BLaER1 treated with 17β-estradiol and CSF1 and Interleukin-3, amounts not matched to agents 10 nM and 100 nM (cell line): ENCODE measurements at regions not wholly inside any gene's neighbourhood (a gene's known extent, or its start where the extent isn't known, plus 50 kb on each side); places are given as distances from the start of the nearest gene placed in this dataset.
"Not testable (repeated sequence)": the region's sequence is repeated elsewhere in the genome, so short reads cannot be mapped to it uniquely, and the experiment has no call there.

Source experiments
- H3K27ac ChIP-seq, 11 experiments: shearing (Covaris generic); formaldehyde crosslinking; 2 replicates each; pipeline ENCODE4 v1.8.1; 2022
- H3K27me3 ChIP-seq, 11 experiments: shearing (Covaris generic); formaldehyde crosslinking; 2 replicates each; pipeline ENCODE4 v1.8.1; 2022
- H3K36me3 ChIP-seq, 11 experiments: shearing (Covaris generic); formaldehyde crosslinking; 2 replicates each; pipeline ENCODE4 v1.8.1; 2022
- H3K4me1 ChIP-seq, 10 experiments: shearing (Covaris generic); formaldehyde crosslinking; 2 replicates each; pipeline ENCODE4 v1.8.1; 2022
- H3K4me2 ChIP-seq, 11 experiments: shearing (Covaris generic); formaldehyde crosslinking; 2 replicates each; pipeline ENCODE4 v1.8.1; 2022
- H3K4me3 ChIP-seq, 10 experiments: shearing (Covaris generic); formaldehyde crosslinking; 2 replicates each; pipeline ENCODE4 v1.8.1; 2022
- H3K9ac ChIP-seq, 11 experiments: shearing (Covaris generic); formaldehyde crosslinking; 2 replicates each; pipeline ENCODE4 v1.8.1; 2022
- H3K9me3 ChIP-seq, 11 experiments: shearing (Covaris generic); formaldehyde crosslinking; replicated peaks in 1 of 11; 2 replicates each; pipeline ENCODE4 v1.8.1; 2022
- H4K20me1 ChIP-seq, 11 experiments: shearing (Covaris generic); formaldehyde crosslinking; 2 replicates each; pipeline ENCODE4 v1.8.1; 2022
- Cebpa-rat ChIP-seq, 11 experiments: shearing (Covaris generic); IDR thresholded peaks; 2 replicates each; pipeline ENCODE4 v1.8.1; 2022

GRCh38 chr15:93779341-93779740 lies 452.0 kb upstream of the MCTP2 start:
- Histone ChIP-seq H3K4me3 (no peak overlapping the region), H3K4me2 (peak overlapping the region in 6 of 11 experiments; percentile 9 to 46 (median 42); a peak in 9 of 22 replicates), H3K27ac (peak overlapping the region in 4 of 11 experiments; percentile 27 to 48 (median 39); a peak in 5 of 22 replicates), H4K20me1 (no peaks in the 10 kb centered on the region), H3K36me3 (no peaks in the 10 kb centered on the region), H3K9ac (no peak overlapping the region), H3K9me3 (0 out of 22 replicates have a peak, but pooled peaks cover 0 to 4% (median 0%) of the 10 kb centered on the region in 11 experiments), H3K4me1 (peaks cover 0 to 12% (median 8%) of the 10 kb centered on the region in 10 experiments; a peak in 10 of 20 replicates), H3K27me3 (no peaks in the 10 kb centered on the region)
- no peak for TF ChIP-seq Cebpa-rat (IDR thresholded peaks at IDR 0.05)

GRCh38 chr15:93771196-93772030 lies 459.9 kb upstream of the MCTP2 start:
- Histone ChIP-seq H3K27ac (no peak overlapping the region), H3K4me2 (no peak overlapping the region), H3K4me3 (no peak overlapping the region), H3K4me1 (no peaks in the 10 kb centered on the region), H3K9ac (no peak overlapping the region), H3K9me3 (peaks cover 0 to 8% (median 0%) of the 10 kb centered on the region in 11 experiments; a peak in 5 of 22 replicates), H4K20me1 (no peaks in the 10 kb centered on the region), H3K27me3 (no peaks in the 10 kb centered on the region), H3K36me3 (no peaks in the 10 kb centered on the region)
- TF ChIP-seq Cebpa-rat (IDR thresholded peaks at IDR 0.05): no peak

GRCh38 chr15:93770788-93771187 lies 460.6 kb upstream of the MCTP2 start:
- H4K20me1 ChIP-seq: no peaks in the 10 kb centered on the region
- H3K4me1 ChIP-seq: no peaks in the 10 kb centered on the region
- no peak overlapping the region for H3K27ac ChIP-seq
- H3K9me3 ChIP-seq: peaks cover 0 to 8% (median 0%) of the 10 kb centered on the region in 11 experiments; a peak in 5 of 22 replicates
- H3K27me3 ChIP-seq: no peaks in the 10 kb centered on the region
- H3K4me2 ChIP-seq: no peak overlapping the region
- no peak for TF ChIP-seq Cebpa-rat (IDR thresholded peaks at IDR 0.05)
- H3K36me3 ChIP-seq: no peaks in the 10 kb centered on the region
- H3K4me3 ChIP-seq: no peak overlapping the region
- no peak overlapping the region for H3K9ac ChIP-seq

GRCh38 chr15:93762036-93762435 lies 469.3 kb upstream of the MCTP2 start:
- Histone ChIP-seq H3K27ac (no peak overlapping the region), H4K20me1 (no peaks in the 10 kb centered on the region), H3K36me3 (no peaks in the 10 kb centered on the region), H3K9me3 (peaks cover 0 to 5% (median 2%) of the 10 kb centered on the region in 11 experiments; a peak in 3 of 22 replicates), H3K4me1 (no peaks in the 10 kb centered on the region), H3K4me2 (no peak overlapping the region), H3K9ac (no peak overlapping the region), H3K4me3 (no peak overlapping the region), H3K27me3 (no peaks in the 10 kb centered on the region)
- TF ChIP-seq Cebpa-rat (IDR thresholded peaks at IDR 0.05): no peak

- no peaks in the 10 kb centered on the region for H3K36me3 ChIP-seq
- H3K4me3 ChIP-seq: no peak overlapping the region
- no peaks in the 10 kb centered on the region for H4K20me1 ChIP-seq
- H3K4me1 ChIP-seq: no peaks in the 10 kb centered on the region
- no peak overlapping the region for H3K27ac ChIP-seq
- no peaks in the 10 kb centered on the region for H3K27me3 ChIP-seq
- no peak for TF ChIP-seq Cebpa-rat (IDR thresholded peaks at IDR 0.05)
- no peak overlapping the region for H3K9ac ChIP-seq
- no peak overlapping the region for H3K4me2 ChIP-seq
- H3K9me3 ChIP-seq: peaks cover 0 to 11% (median 0%) of the 10 kb centered on the region in 11 experiments; a peak in 3 of 22 replicates
Observed at GRCh38 chr15:93759629-93760028, 471.7 kb upstream of the MCTP2 start.

- no peak overlapping the region for H3K9ac ChIP-seq
- H4K20me1 ChIP-seq: no peaks in the 10 kb centered on the region
- H3K4me3 ChIP-seq: no peak overlapping the region
- no peak overlapping the region for H3K4me2 ChIP-seq
- no peak overlapping the region for H3K27ac ChIP-seq
- H3K9me3 ChIP-seq: peaks cover 0 to 11% (median 0%) of the 10 kb centered on the region in 11 experiments; a peak in 3 of 22 replicates
- no peak for TF ChIP-seq Cebpa-rat (IDR thresholded peaks at IDR 0.05)
- no peaks in the 10 kb centered on the region for H3K27me3 ChIP-seq
- no peaks in the 10 kb centered on the region for H3K4me1 ChIP-seq
- H3K36me3 ChIP-seq: no peaks in the 10 kb centered on the region
Observed at GRCh38 chr15:93758824-93759223, 472.5 kb upstream of the MCTP2 start.

- Histone ChIP-seq H3K36me3 (no peaks in the 10 kb centered on the region), H3K27me3 (no peaks in the 10 kb centered on the region), H3K9ac (no peak overlapping the region), H3K9me3 (peaks cover 41 to 58% (median 50%) of the 10 kb centered on the region in 11 experiments), H4K20me1 (no peaks in the 10 kb centered on the region), H3K4me1 (no peaks in the 10 kb centered on the region), H3K27ac (no peak overlapping the region), H3K4me3 (no peak overlapping the region), H3K4me2 (no peak overlapping the region)
- no peak for TF ChIP-seq Cebpa-rat (IDR thresholded peaks at IDR 0.05)
Observed at GRCh38 chr15:93748710-93749109, 482.7 kb upstream of the MCTP2 start.

- not testable (repeated sequence) for H3K4me2 ChIP-seq, H4K20me1 ChIP-seq, H3K9ac ChIP-seq, H3K4me3 ChIP-seq, H3K4me1 ChIP-seq, H3K27me3 ChIP-seq, H3K27ac ChIP-seq, H3K36me3 ChIP-seq
- H3K9me3 ChIP-seq: peaks cover 27 to 66% (median 49%) of the 10 kb centered on the region in 11 experiments
Observed at GRCh38 chr15:93734976-93735375, 496.4 kb upstream of the MCTP2 start.

GRCh38 chr15:93730724-93731123 lies 500.6 kb upstream of the MCTP2 start:
- H3K4me1 ChIP-seq: no peaks in the 10 kb centered on the region
- H3K4me3 ChIP-seq: no peak overlapping the region
- no peaks in the 10 kb centered on the region for H3K27me3 ChIP-seq
- no peak overlapping the region for H3K9ac ChIP-seq
- no peak overlapping the region for H3K4me2 ChIP-seq
- H3K27ac ChIP-seq: no peak overlapping the region
- no peak for TF ChIP-seq Cebpa-rat (IDR thresholded peaks at IDR 0.05)
- no peaks in the 10 kb centered on the region for H4K20me1 ChIP-seq
- H3K9me3 ChIP-seq: peaks cover under 1 to 36% (median 14%) of the 10 kb centered on the region in 11 experiments; a peak in 20 of 22 replicates
- H3K36me3 ChIP-seq: no peaks in the 10 kb centered on the region

GRCh38 chr15:93722165-93722564 lies 509.2 kb upstream of the MCTP2 start:
- H4K20me1 ChIP-seq: no peaks in the 10 kb centered on the region
- H3K36me3 ChIP-seq: no peaks in the 10 kb centered on the region
- no peaks in the 10 kb centered on the region for H3K9me3 ChIP-seq
- no peak overlapping the region for H3K4me2 ChIP-seq
- no peaks in the 10 kb centered on the region for H3K27me3 ChIP-seq
- H3K9ac ChIP-seq: no peak overlapping the region
- no peaks in the 10 kb centered on the region for H3K4me1 ChIP-seq
- no peak overlapping the region for H3K27ac ChIP-seq
- H3K4me3 ChIP-seq: no peak overlapping the region
- TF ChIP-seq Cebpa-rat (IDR thresholded peaks at IDR 0.05): no peak
